ENCODE measurements at regions not wholly inside any gene's neighbourhood (a gene's known extent, or its start where the extent isn't known, plus 50 kb on each side); places are given as distances from the start of the nearest gene placed in this dataset.
A peak's percentile ranks its signal among the peaks of the same experiment; 100 is the strongest.

DNA sequence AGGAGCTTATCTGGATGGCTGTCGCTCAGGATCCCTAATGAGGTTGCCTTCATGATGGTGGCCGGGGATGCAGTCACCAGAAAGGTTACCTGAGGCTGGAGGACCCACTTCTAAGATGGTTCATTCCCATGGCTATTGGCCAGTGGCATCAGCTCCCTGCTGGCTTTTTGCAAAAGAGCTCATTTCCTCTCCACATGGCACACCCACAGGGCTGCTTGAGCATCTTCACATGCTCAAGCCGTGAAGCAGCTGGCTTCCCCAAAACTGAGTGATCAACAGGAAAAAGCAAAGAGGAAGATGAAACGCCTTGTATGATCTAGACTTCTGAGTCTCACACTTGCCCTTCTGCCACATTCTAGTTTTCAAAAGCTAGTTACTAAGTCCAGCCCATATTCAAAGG is 124.6 kb upstream of the CXADR start:
- Mint-ChIP-seq H3K4me1 (peaks cover 15% of the 10 kb centered on the region; the same call in 2 of the 3 replicates), H3K27ac (no peak overlapping the region), H3K4me3 (no peak overlapping the region), H3K27me3 (ENCODE audit: insufficient read depth, low read depth, poor library complexity) (no peaks in the 10 kb centered on the region), H3K9me3 (peaks cover 11% of the 10 kb centered on the region), H3K36me3 (ENCODE audit: low read depth) (peaks cover 2% of the 10 kb centered on the region; the same call in 1 of the 3 replicates)
- Histone ChIP-seq H3F3A (replicated peaks; ENCODE audit: low read depth) (no peaks in the 10 kb centered on the region), H3K4me2 (no peak overlapping the region), H3K4me1 (ENCODE audit: insufficient read depth) (peaks cover 10% of the 10 kb centered on the region), H3K9me2 (ENCODE audit: insufficient read depth) (no peaks in the 10 kb centered on the region), H4K20me1 (replicated peaks; ENCODE audit: insufficient read depth) (no peaks in the 10 kb centered on the region), H3K79me2 (replicated peaks; ENCODE audit: insufficient read depth) (no peaks in the 10 kb centered on the region), H2AFZ (peak overlapping the region; percentile 77), H3K36me3 (ENCODE audit: insufficient read depth) (no peaks in the 10 kb centered on the region), H3K27me3 (ENCODE audit: insufficient read depth) (no peaks in the 10 kb centered on the region), H3K4me3 (no peak overlapping the region), H3K27ac (ENCODE audit: low read depth) (no peak overlapping the region)
- no peak for TF ChIP-seq ZNF114 (CRISPR knock-in tag; IDR thresholded peaks at IDR 0.05)
- DNase-seq (ENCODE audit: low spot score) (peak; percentile 2), ATAC-seq (no peak)

DNA sequence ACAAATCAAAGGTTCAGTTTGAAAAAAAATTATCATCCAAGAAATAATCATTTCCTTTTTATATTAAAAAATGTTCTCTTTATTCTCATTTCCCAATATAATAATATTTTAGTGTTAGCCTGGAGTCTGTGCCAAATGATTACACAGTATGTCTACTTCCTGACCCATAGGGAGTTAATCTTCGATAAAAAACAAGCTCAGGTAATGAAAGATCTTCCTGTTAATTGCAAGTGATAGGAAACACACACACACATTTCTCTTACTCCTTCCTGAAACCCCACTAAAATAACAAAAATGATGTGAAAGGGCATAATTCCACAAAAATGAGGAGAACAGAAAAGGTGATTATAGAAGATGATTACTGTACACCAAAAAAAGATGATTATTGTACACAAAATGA is 123.5 kb upstream of the CXADR start:
- Histone ChIP-seq H3K79me2 (replicated peaks; ENCODE audit: insufficient read depth) (no peaks in the 10 kb centered on the region), H3K9me2 (ENCODE audit: insufficient read depth) (no peaks in the 10 kb centered on the region), H3K4me1 (ENCODE audit: insufficient read depth) (peaks cover 10% of the 10 kb centered on the region), H3K27ac (ENCODE audit: low read depth) (no peak overlapping the region), H3K36me3 (ENCODE audit: insufficient read depth) (no peaks in the 10 kb centered on the region), H3F3A (replicated peaks; ENCODE audit: low read depth) (no peaks in the 10 kb centered on the region), H3K27me3 (ENCODE audit: insufficient read depth) (no peaks in the 10 kb centered on the region), H2AFZ (no peak overlapping the region), H4K20me1 (replicated peaks; ENCODE audit: insufficient read depth) (no peaks in the 10 kb centered on the region), H3K4me3 (no peak overlapping the region), H3K4me2 (no peak overlapping the region)
- H3K4me3 Mint-ChIP-seq, result no peak overlapping the region
- DNase-seq (ENCODE audit: low spot score) (no peak), ATAC-seq (no peak)
- H3K27me3 Mint-ChIP-seq (ENCODE audit: insufficient read depth, low read depth, poor library complexity), result no peaks in the 10 kb centered on the region
- H3K36me3 Mint-ChIP-seq (ENCODE audit: low read depth), result no peaks in the 10 kb centered on the region; the same call in 2 of the 3 replicates
- no peak overlapping the region for H3K27ac Mint-ChIP-seq
- peaks cover 3% of the 10 kb centered on the region; the same call in 2 of the 3 replicates for H3K9me3 Mint-ChIP-seq
- peaks cover 15% of the 10 kb centered on the region; the same call in 2 of the 3 replicates for H3K4me1 Mint-ChIP-seq
- TF ChIP-seq EZH2phosphoT487 (IDR thresholded peaks at IDR 0.05; ENCODE audit: unreplicated experiment) (no peak), POLR2AphosphoS5 (IDR thresholded peaks at IDR 0.05; ENCODE audit: low read depth) (no peak), JUNB (IDR thresholded peaks at IDR 0.05; ENCODE audit: unreplicated experiment) (no peak), NANOG (IDR thresholded peaks at IDR 0.05; ENCODE audit: borderline replicate concordance) (no peak), ZNF114 (CRISPR knock-in tag; IDR thresholded peaks at IDR 0.05) (no peak)
- TF ChIP-seq, protein P1, sequence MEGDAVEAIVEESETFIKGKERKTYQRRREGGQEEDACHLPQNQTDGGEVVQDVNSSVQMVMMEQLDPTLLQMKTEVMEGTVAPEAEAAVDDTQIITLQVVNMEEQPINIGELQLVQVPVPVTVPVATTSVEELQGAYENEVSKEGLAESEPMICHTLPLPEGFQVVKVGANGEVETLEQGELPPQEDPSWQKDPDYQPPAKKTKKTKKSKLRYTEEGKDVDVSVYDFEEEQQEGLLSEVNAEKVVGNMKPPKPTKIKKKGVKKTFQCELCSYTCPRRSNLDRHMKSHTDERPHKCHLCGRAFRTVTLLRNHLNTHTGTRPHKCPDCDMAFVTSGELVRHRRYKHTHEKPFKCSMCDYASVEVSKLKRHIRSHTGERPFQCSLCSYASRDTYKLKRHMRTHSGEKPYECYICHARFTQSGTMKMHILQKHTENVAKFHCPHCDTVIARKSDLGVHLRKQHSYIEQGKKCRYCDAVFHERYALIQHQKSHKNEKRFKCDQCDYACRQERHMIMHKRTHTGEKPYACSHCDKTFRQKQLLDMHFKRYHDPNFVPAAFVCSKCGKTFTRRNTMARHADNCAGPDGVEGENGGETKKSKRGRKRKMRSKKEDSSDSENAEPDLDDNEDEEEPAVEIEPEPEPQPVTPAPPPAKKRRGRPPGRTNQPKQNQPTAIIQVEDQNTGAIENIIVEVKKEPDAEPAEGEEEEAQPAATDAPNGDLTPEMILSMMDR (conservative IDR thresholded peaks at IDR 0.05; ENCODE audit: low read depth in 2 of 2), result no peak

DNA sequence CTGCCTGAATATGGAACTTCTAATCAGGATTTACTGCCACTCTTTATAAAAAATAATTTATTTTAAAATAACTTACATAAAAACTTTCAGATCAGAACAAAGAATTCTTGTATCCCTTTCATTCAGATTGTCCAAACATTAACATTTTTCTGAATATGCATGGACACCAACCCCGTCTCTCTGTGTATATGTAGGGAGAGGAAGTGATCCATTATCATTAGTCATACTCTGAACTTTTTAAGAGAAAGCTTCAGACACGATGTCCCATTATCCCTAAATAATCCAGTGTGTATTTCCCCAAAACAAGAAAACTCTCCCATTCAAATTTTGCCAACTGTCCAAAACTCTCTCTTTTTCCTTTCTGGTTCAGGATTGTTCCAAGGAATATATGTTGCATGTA is 122.3 kb upstream of the CXADR start:
- Histone ChIP-seq H4K20me1 (replicated peaks; ENCODE audit: insufficient read depth) (no peaks in the 10 kb centered on the region), H3F3A (replicated peaks; ENCODE audit: low read depth) (no peaks in the 10 kb centered on the region), H3K4me3 (no peak overlapping the region), H3K4me2 (no peak overlapping the region), H3K4me1 (ENCODE audit: insufficient read depth) (peaks cover 10% of the 10 kb centered on the region), H3K27me3 (ENCODE audit: insufficient read depth) (no peaks in the 10 kb centered on the region), H3K79me2 (replicated peaks; ENCODE audit: insufficient read depth) (no peaks in the 10 kb centered on the region), H3K27ac (ENCODE audit: low read depth) (no peak overlapping the region), H2AFZ (no peak overlapping the region), H3K9me2 (ENCODE audit: insufficient read depth) (no peaks in the 10 kb centered on the region), H3K36me3 (ENCODE audit: insufficient read depth) (no peaks in the 10 kb centered on the region)
- H3K4me1 Mint-ChIP-seq, result peaks cover 15% of the 10 kb centered on the region; the same call in 2 of the 3 replicates
- no peaks in the 10 kb centered on the region for H3K36me3 Mint-ChIP-seq (ENCODE audit: low read depth)
- DNase-seq (ENCODE audit: low spot score) (no peak), ATAC-seq (no peak)
- H3K27ac Mint-ChIP-seq, result no peak overlapping the region
- no peaks in the 10 kb centered on the region for H3K27me3 Mint-ChIP-seq (ENCODE audit: insufficient read depth, low read depth, poor library complexity)
- H3K4me3 Mint-ChIP-seq, result no peak overlapping the region
- no peaks in the 10 kb centered on the region for H3K9me3 Mint-ChIP-seq
- TF ChIP-seq, protein P2, sequence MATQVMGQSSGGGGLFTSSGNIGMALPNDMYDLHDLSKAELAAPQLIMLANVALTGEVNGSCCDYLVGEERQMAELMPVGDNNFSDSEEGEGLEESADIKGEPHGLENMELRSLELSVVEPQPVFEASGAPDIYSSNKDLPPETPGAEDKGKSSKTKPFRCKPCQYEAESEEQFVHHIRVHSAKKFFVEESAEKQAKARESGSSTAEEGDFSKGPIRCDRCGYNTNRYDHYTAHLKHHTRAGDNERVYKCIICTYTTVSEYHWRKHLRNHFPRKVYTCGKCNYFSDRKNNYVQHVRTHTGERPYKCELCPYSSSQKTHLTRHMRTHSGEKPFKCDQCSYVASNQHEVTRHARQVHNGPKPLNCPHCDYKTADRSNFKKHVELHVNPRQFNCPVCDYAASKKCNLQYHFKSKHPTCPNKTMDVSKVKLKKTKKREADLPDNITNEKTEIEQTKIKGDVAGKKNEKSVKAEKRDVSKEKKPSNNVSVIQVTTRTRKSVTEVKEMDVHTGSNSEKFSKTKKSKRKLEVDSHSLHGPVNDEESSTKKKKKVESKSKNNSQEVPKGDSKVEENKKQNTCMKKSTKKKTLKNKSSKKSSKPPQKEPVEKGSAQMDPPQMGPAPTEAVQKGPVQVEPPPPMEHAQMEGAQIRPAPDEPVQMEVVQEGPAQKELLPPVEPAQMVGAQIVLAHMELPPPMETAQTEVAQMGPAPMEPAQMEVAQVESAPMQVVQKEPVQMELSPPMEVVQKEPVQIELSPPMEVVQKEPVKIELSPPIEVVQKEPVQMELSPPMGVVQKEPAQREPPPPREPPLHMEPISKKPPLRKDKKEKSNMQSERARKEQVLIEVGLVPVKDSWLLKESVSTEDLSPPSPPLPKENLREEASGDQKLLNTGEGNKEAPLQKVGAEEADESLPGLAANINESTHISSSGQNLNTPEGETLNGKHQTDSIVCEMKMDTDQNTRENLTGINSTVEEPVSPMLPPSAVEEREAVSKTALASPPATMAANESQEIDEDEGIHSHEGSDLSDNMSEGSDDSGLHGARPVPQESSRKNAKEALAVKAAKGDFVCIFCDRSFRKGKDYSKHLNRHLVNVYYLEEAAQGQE (IDR thresholded peaks at IDR 0.05; ENCODE audit: unreplicated experiment), result no peak
- TF ChIP-seq ZNF331 (CRISPR knock-in tag; IDR thresholded peaks at IDR 0.05; ENCODE audit: low read depth) (no peak), CREB1 (CRISPR knock-in tag; IDR thresholded peaks at IDR 0.05; ENCODE audit: low read depth) (no peak), JUNB (IDR thresholded peaks at IDR 0.05; ENCODE audit: unreplicated experiment) (no peak), ZNF114 (CRISPR knock-in tag; IDR thresholded peaks at IDR 0.05) (no peak), EZH2 (IDR thresholded peaks at IDR 0.05; ENCODE audit: low read depth, unreplicated experiment) (no peak)

Measured in GM23338 (cell line).